Progenitor cell of endocrine pancreas (in vitro differentiated cells): ENCODE measurements at regions not wholly inside any gene's neighbourhood (a gene's known extent, or its start where the extent isn't known, plus 50 kb on each side); places are given as distances from the start of the nearest gene placed in this dataset.

Experiments
- DNase-seq: peaks from one replicate; pipeline ENCODE4 v3.0.0; 2021; ENCODE audit warnings: low spot score; ENCODE audit not compliant: unreplicated experiment
- H3K27ac Mint-ChIP-seq: 2 replicates; pipeline ENCODE4 v1.8.0; 2021; ENCODE audit warnings: mild to moderate bottlenecking, moderate library complexity, mixed read lengths
- H3K27me3 Mint-ChIP-seq: 2 replicates; pipeline ENCODE4 v1.8.0; 2021; ENCODE audit warnings: mixed read lengths
- H3K36me3 Mint-ChIP-seq: 2 replicates; pipeline ENCODE4 v1.8.0; 2022; ENCODE audit warnings: mixed read lengths; ENCODE audit not compliant: insufficient read depth
- H3K4me1 Mint-ChIP-seq: 2 replicates; pipeline ENCODE4 v1.8.0; 2021; ENCODE audit warnings: low read depth, mixed read lengths
- H3K4me3 Mint-ChIP-seq: 2 replicates; pipeline ENCODE4 v1.8.0; 2021; ENCODE audit warnings: low read depth, mild to moderate bottlenecking, moderate library complexity, mixed read lengths
- H3K9me3 Mint-ChIP-seq: 2 replicates; pipeline ENCODE4 v1.8.0; 2021; ENCODE audit warnings: low read depth, mixed read lengths
- CTCF ChIP-seq: fragments of 200-600 bp; sonication (generic); IDR thresholded peaks from one replicate; pipeline ENCODE4 v1.5.0; 2021; ENCODE audit warnings: antibody characterized with exemption, mild to moderate bottlenecking; ENCODE audit not compliant: unreplicated experiment

GRCh38 chr5:4866817-4867216 lies 273.3 kb upstream of the ADAMTS16 start:
- no peak overlapping the region for H3K4me3 Mint-ChIP-seq
- H3K36me3 Mint-ChIP-seq: peaks cover 2% of the 10 kb centered on the region
- DNase-seq: no peak
- peaks cover 7% of the 10 kb centered on the region for H3K9me3 Mint-ChIP-seq
- TF ChIP-seq CTCF: no peak
- H3K27ac Mint-ChIP-seq: no peak overlapping the region
- no peaks in the 10 kb centered on the region for H3K4me1 Mint-ChIP-seq
- H3K27me3 Mint-ChIP-seq: peaks cover 18% of the 10 kb centered on the region

- Mint-ChIP-seq H3K4me1 (no peaks in the 10 kb centered on the region), H3K27ac (peak overlapping the region; percentile 33), H3K9me3 (peaks cover 7% of the 10 kb centered on the region), H3K27me3 (peaks cover 22% of the 10 kb centered on the region), H3K36me3 (peaks cover 2% of the 10 kb centered on the region), H3K4me3 (no peak overlapping the region)
- peak; percentile 88 for TF ChIP-seq CTCF
- peak; percentile 64 for DNase-seq
These were observed 271.9 kb upstream of the ADAMTS16 start for GRCh38 chr5:4868140-4868735.

GRCh38 chr5:4873652-4874051 lies 266.5 kb upstream of the ADAMTS16 start:
- peaks cover 27% of the 10 kb centered on the region for H3K27me3 Mint-ChIP-seq
- no peaks in the 10 kb centered on the region for H3K9me3 Mint-ChIP-seq

GRCh38 chr5:4874097-4874496 lies 266.0 kb upstream of the ADAMTS16 start:
- no peak for DNase-seq
- Mint-ChIP-seq H3K36me3 (no peaks in the 10 kb centered on the region), H3K4me1 (no peaks in the 10 kb centered on the region), H3K27me3 (peaks cover 27% of the 10 kb centered on the region), H3K27ac (no peak overlapping the region), H3K9me3 (no peaks in the 10 kb centered on the region), H3K4me3 (no peak overlapping the region)
- no peak for TF ChIP-seq CTCF

More at GRCh38 chr5:4873652-4874051, 266.5 kb upstream of the ADAMTS16 start:
- no peak for TF ChIP-seq CTCF
- Mint-ChIP-seq H3K4me3 (no peak overlapping the region), H3K36me3 (no peaks in the 10 kb centered on the region), H3K27ac (no peak overlapping the region), H3K4me1 (no peaks in the 10 kb centered on the region)
- DNase-seq: no peak

- no peak for TF ChIP-seq CTCF
- H3K27me3 Mint-ChIP-seq: peaks cover 26% of the 10 kb centered on the region
- no peak overlapping the region for H3K27ac Mint-ChIP-seq
- H3K4me3 Mint-ChIP-seq: no peak overlapping the region
- no peaks in the 10 kb centered on the region for H3K36me3 Mint-ChIP-seq
- H3K4me1 Mint-ChIP-seq: no peaks in the 10 kb centered on the region
- no peaks in the 10 kb centered on the region for H3K9me3 Mint-ChIP-seq
- DNase-seq: no peak
These were observed 264.2 kb upstream of the ADAMTS16 start for GRCh38 chr5:4875942-4876341.
